OCI-LY3 (cell line): ENCODE measurements at regions not wholly inside any gene's neighbourhood (a gene's known extent, or its start where the extent isn't known, plus 50 kb on each side); places are given as distances from the start of the nearest gene placed in this dataset.

Experiments used
- H2AFZ ChIP-seq: fragments of 200-600, 300-600 bp; shearing (Covaris generic); 2 replicates; pipeline ENCODE4 v1.6.0; 2014; ENCODE audit warnings: antibody characterized with exemption, low read depth, low read length
- H3K27ac ChIP-seq: fragments of 200-600, 300-600 bp; sonication (generic); 2 replicates; pipeline ENCODE4 v1.5.1; 2014; ENCODE audit warnings: mild to moderate bottlenecking, low read length, moderate library complexity, mixed read lengths
- H3K27me3 ChIP-seq: fragments of 200-600, 300-600 bp; sonication (generic); 2 replicates; pipeline ENCODE4 v1.6.1; 2014; ENCODE audit warnings: low read depth, low read length, mixed read lengths
- H3K36me3 ChIP-seq: fragments of 200-600, 300-600 bp; sonication (generic); replicated peaks from 2 replicates; pipeline ENCODE3; 2014; ENCODE audit warnings: low read depth, low read length, mixed read lengths
- H3K4me1 ChIP-seq: fragments of 300-600, 200-600 bp; sonication (generic); 2 replicates; pipeline ENCODE4 v1.6.1; 2014; ENCODE audit warnings: low read length, mixed read lengths
- H3K4me2 ChIP-seq: fragments of 200-600, 300-600 bp; sonication (generic); 2 replicates; pipeline ENCODE4 v1.6.1; 2014; ENCODE audit warnings: low read length, mixed read lengths
- H3K4me3 ChIP-seq: fragments of 300-600, 200-600 bp; sonication (generic); 2 replicates; pipeline ENCODE4 v1.5.1; 2014; ENCODE audit warnings: antibody characterized with exemption, mild to moderate bottlenecking, low read length, moderate library complexity
- H3K79me2 ChIP-seq: fragments of 300-600, 200-600 bp; shearing (Covaris generic); 2 replicates; pipeline ENCODE4 v1.6.1; 2014; ENCODE audit warnings: mild to moderate bottlenecking, low read length, mixed read lengths
- H3K9ac ChIP-seq: fragments of 300-600, 200-600 bp; shearing (Covaris generic); 2 replicates; pipeline ENCODE4 v1.6.0; 2014; ENCODE audit warnings: mild to moderate bottlenecking, low read length, moderate library complexity
- H3K9me3 ChIP-seq: fragments of 200-600, 300-600 bp; shearing (Covaris generic); 2 replicates; pipeline ENCODE4 v1.6.1; 2014; ENCODE audit warnings: low read length, mixed read lengths; ENCODE audit not compliant: insufficient read depth
- H4K20me1 ChIP-seq: fragments of 200-600, 300-600 bp; sonication (generic); 2 replicates; pipeline ENCODE4 v1.6.1; 2016; ENCODE audit warnings: low read length, mixed read lengths; ENCODE audit not compliant: insufficient read depth
- EZH2phosphoT487 ChIP-seq: fragments of 200-600 bp; shearing (Covaris generic); IDR thresholded peaks from 2 replicates; pipeline ENCODE4 v1.6.1; 2018; ENCODE audit warnings: antibody characterized with exemption, mixed run types, low read depth
- TF ChIP-seq, protein P1 (sequence below): fragments of 200-600, 300-600 bp; sonication (generic); IDR thresholded peaks from 2 replicates; pipeline ENCODE4 v1.5.1; 2014; ENCODE audit warnings: antibody characterized with exemption, low read length, low read depth

DNA sequence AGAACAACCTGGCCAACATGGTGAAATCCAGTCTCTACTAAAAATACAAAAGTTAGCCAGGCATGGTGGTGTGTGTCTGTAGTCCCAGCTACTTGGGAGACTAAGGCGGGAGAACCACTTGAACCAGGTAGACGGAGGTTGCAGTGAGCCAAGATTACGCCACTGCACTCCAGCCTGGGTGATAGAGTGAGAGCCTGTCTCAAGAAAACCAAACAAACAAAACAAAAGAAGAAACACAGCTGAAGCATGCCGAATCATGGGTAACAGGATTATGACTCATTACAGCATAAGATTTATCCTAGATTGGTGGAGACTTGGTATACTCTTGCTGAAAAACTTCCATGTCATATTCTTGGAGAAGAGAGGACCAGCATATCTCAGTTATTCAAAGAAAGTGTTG, 236.7 kb upstream of the CCNH start:
- TF ChIP-seq, protein P1, sequence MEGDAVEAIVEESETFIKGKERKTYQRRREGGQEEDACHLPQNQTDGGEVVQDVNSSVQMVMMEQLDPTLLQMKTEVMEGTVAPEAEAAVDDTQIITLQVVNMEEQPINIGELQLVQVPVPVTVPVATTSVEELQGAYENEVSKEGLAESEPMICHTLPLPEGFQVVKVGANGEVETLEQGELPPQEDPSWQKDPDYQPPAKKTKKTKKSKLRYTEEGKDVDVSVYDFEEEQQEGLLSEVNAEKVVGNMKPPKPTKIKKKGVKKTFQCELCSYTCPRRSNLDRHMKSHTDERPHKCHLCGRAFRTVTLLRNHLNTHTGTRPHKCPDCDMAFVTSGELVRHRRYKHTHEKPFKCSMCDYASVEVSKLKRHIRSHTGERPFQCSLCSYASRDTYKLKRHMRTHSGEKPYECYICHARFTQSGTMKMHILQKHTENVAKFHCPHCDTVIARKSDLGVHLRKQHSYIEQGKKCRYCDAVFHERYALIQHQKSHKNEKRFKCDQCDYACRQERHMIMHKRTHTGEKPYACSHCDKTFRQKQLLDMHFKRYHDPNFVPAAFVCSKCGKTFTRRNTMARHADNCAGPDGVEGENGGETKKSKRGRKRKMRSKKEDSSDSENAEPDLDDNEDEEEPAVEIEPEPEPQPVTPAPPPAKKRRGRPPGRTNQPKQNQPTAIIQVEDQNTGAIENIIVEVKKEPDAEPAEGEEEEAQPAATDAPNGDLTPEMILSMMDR, result no peak
- no peak for TF ChIP-seq EZH2phosphoT487
- H3K27ac ChIP-seq, result no peak overlapping the region
- no peaks in the 10 kb centered on the region for H4K20me1 ChIP-seq
- no peaks in the 10 kb centered on the region for H3K27me3 ChIP-seq
- no peak overlapping the region for H3K9ac ChIP-seq
- no peaks in the 10 kb centered on the region for H3K79me2 ChIP-seq
- H2AFZ ChIP-seq, result no peak overlapping the region
- H3K4me1 ChIP-seq, result no peaks in the 10 kb centered on the region
- H3K36me3 ChIP-seq, result no peaks in the 10 kb centered on the region
- no peaks in the 10 kb centered on the region for H3K9me3 ChIP-seq
- no peak overlapping the region for H3K4me3 ChIP-seq
- H3K4me2 ChIP-seq, result no peak overlapping the region

DNA sequence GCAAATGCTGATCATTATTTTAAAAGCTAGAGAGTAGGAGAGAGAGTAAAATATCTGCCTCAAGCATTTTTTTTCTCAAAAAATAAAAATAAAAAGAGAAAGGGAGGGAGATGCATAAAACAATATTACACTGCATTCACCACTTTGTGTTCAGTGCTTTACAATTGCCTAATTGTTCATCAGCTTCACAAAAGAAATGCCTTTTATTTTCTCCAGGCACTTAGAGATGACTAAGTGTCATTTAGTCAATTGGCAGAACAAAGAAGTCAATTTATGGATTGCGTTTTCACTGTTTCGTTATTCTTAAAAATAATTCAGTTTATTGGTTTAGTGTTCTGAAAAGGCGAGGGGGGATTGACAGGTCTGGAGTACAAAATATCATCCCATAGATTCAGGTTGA, 232.5 kb upstream of the CCNH start:
- Histone ChIP-seq H3K4me1 (no peaks in the 10 kb centered on the region), H3K79me2 (no peaks in the 10 kb centered on the region), H4K20me1 (no peaks in the 10 kb centered on the region), H3K27me3 (no peaks in the 10 kb centered on the region), H3K27ac (no peak overlapping the region), H2AFZ (no peak overlapping the region), H3K4me2 (no peak overlapping the region), H3K9me3 (no peaks in the 10 kb centered on the region), H3K9ac (no peak overlapping the region), H3K36me3 (no peaks in the 10 kb centered on the region), H3K4me3 (no peak overlapping the region)
- TF ChIP-seq, protein P1, result no peak
- no peak for TF ChIP-seq EZH2phosphoT487

DNA sequence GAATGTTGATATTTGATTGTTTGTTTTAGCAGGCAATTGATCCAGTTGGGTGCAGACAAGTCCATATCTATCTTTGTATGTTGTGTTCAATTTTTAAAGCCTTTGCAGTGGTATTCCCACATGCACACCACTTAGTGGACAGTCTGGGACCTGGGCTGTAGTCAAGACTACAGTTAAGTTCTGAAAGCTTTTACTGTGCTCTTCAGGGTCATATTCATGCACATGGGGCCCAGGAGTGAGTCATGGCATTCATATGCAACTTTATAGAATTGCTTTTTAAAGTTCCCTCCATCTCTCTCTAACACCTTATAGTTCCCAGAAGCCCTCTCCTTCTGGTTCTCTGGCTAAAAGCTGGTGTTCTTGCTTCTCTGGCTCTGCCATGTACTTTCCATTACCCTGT, 228.2 kb upstream of the CCNH start:
- H3K27me3 ChIP-seq, result no peaks in the 10 kb centered on the region
- no peaks in the 10 kb centered on the region for H3K9me3 ChIP-seq
- TF ChIP-seq, protein P1, result no peak
- TF ChIP-seq EZH2phosphoT487, result no peak

DNA sequence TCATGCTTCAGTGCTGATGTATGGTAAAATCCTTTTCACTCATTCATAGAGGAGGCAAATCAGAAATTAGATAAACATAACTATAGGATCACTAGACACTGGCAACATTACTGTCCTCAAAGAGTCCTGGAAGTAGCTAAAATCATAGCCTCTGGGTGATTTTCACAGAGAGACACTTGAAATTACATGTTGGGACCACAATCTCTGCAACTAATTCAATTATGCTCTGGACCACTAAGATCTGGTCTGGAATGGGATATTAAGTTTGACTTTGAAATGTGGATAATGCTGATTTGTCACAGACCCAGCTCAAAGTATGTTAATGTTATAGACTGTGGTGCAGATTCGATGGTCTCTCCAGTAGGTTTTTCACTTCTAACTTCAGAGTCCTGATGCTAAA, 214.6 kb upstream of the CCNH start:
- H3K4me2 ChIP-seq, result no peak overlapping the region
- no peaks in the 10 kb centered on the region for H3K36me3 ChIP-seq
- no peak overlapping the region for H3K9ac ChIP-seq
- H3K27ac ChIP-seq, result no peak overlapping the region
- TF ChIP-seq, protein P1, result no peak
- TF ChIP-seq EZH2phosphoT487, result no peak
- no peak overlapping the region for H3K4me3 ChIP-seq
- H2AFZ ChIP-seq, result no peak overlapping the region
- no peaks in the 10 kb centered on the region for H4K20me1 ChIP-seq
- no peaks in the 10 kb centered on the region for H3K4me1 ChIP-seq
- no peaks in the 10 kb centered on the region for H3K9me3 ChIP-seq
- no peaks in the 10 kb centered on the region for H3K79me2 ChIP-seq
- no peaks in the 10 kb centered on the region for H3K27me3 ChIP-seq

More for the DNA sequence above, 228.2 kb upstream of the CCNH start:
- Histone ChIP-seq H2AFZ (no peak overlapping the region), H3K36me3 (no peaks in the 10 kb centered on the region), H3K4me3 (no peak overlapping the region), H3K27ac (no peak overlapping the region), H3K79me2 (no peaks in the 10 kb centered on the region), H3K9ac (no peak overlapping the region), H3K4me1 (no peaks in the 10 kb centered on the region), H3K4me2 (no peak overlapping the region), H4K20me1 (no peaks in the 10 kb centered on the region)
